Lower lobe of right lung (tissue), 2 donors: ENCODE measurements at regions not wholly inside any gene's neighbourhood (a gene's known extent, or its start where the extent isn't known, plus 50 kb on each side); places are given as distances from the start of the nearest gene placed in this dataset.

Source experiments
- ATAC-seq, 2 donors: fragments of 200-7000 bp; cut with Tn5 transposase; one replicate each; pipeline ENCODE4 v1.9.1; 2020 to 2022; ENCODE audit warnings: mild to moderate bottlenecking in 2 of 2, moderate library complexity in 2 of 2
- DNase-seq: peaks from one replicate; pipeline ENCODE4 v3.0.0-alpha.2; 2020
- H3K27ac ChIP-seq: fragments of 200-600 bp; one replicate; pipeline ENCODE4 v1.8.0; 2022
- H3K27me3 ChIP-seq: fragments of 200-600 bp; one replicate; pipeline ENCODE4 v1.8.0; 2022; ENCODE audit warnings: low read depth
- H3K36me3 ChIP-seq: fragments of 200-600 bp; one replicate; pipeline ENCODE4 v1.8.0; 2022; ENCODE audit warnings: mild to moderate bottlenecking
- H3K4me1 ChIP-seq: fragments of 200-600 bp; one replicate; pipeline ENCODE4 v1.8.0; 2022
- H3K4me3 ChIP-seq: fragments of 200-600 bp; one replicate; pipeline ENCODE4 v1.8.0; 2022; ENCODE audit warnings: mild to moderate bottlenecking
- H3K9me3 ChIP-seq: fragments of 200-600 bp; one replicate; pipeline ENCODE4 v1.8.0; 2022
- CTCF ChIP-seq: fragments of 200-600 bp; IDR thresholded peaks from one replicate; pipeline ENCODE4 v1.8.0; 2022; ENCODE audit warnings: antibody characterized with exemption, mild to moderate bottlenecking
- intact Hi-C: fragments of 100-400 bp; cut with DNase I; formaldehyde crosslinking; loops from one replicate; pipeline ENCODE4 v1.11.0; 2022
- donor health status: DM: no; HTN: yes; CAD: no; lungs with severe emphysema.

- intact Hi-C loops, result no loop called here
- DNase-seq (no peak), ATAC-seq (no peak)
- Histone ChIP-seq H3K27ac (no peak overlapping the region), H3K4me1 (no peaks in the 10 kb centered on the region), H3K9me3 (no peaks in the 10 kb centered on the region), H3K27me3 (peaks cover 34% of the 10 kb centered on the region), H3K36me3 (no peaks in the 10 kb centered on the region), H3K4me3 (no peak overlapping the region)
- no peak for TF ChIP-seq CTCF
These were observed 64.6 kb upstream of the CLDN14 start for GRCh38 chr21:36544545-36544944.

GRCh38 chr21:36545776-36546511, 66.0 kb upstream of the CLDN14 start:
- Histone ChIP-seq H3K4me1 (no peaks in the 10 kb centered on the region), H3K27ac (no peak overlapping the region), H3K9me3 (no peaks in the 10 kb centered on the region), H3K36me3 (no peaks in the 10 kb centered on the region), H3K27me3 (peaks cover 34% of the 10 kb centered on the region), H3K4me3 (no peak overlapping the region)
- TF ChIP-seq CTCF, result no peak
- ATAC-seq (no peak), DNase-seq (no peak)
- intact Hi-C loops, result no loop called here

GRCh38 chr21:36547464-36547863, 67.5 kb upstream of the CLDN14 start:
- Histone ChIP-seq H3K36me3 (no peaks in the 10 kb centered on the region), H3K27me3 (peaks cover 19% of the 10 kb centered on the region), H3K4me1 (peaks cover 5% of the 10 kb centered on the region), H3K27ac (no peak overlapping the region), H3K9me3 (no peaks in the 10 kb centered on the region), H3K4me3 (no peak overlapping the region)
- no peak for ATAC-seq
- no peak for TF ChIP-seq CTCF
- intact Hi-C loops, result no loop called here
- DNase-seq, result no peak

GRCh38 chr21:36548866-36549265, 68.9 kb upstream of the CLDN14 start:
- ATAC-seq, result no peak
- Histone ChIP-seq H3K27ac (no peak overlapping the region), H3K36me3 (no peaks in the 10 kb centered on the region), H3K27me3 (peaks cover 6% of the 10 kb centered on the region), H3K4me1 (peaks cover 5% of the 10 kb centered on the region), H3K4me3 (no peak overlapping the region), H3K9me3 (no peaks in the 10 kb centered on the region)
- intact Hi-C loops, result no loop called here
- no peak for DNase-seq
- TF ChIP-seq CTCF, result no peak

- H3K4me1 ChIP-seq, result peaks cover 5% of the 10 kb centered on the region
- intact Hi-C loops, result no loop called here
These were observed 69.5 kb upstream of the CLDN14 start for GRCh38 chr21:36549470-36549869.

More at GRCh38 chr21:36549470-36549869, 69.5 kb upstream of the CLDN14 start:
- H3K4me3 ChIP-seq, result no peak overlapping the region
- ATAC-seq (no peak), DNase-seq (no peak)
- H3K9me3 ChIP-seq, result no peaks in the 10 kb centered on the region
- TF ChIP-seq CTCF, result no peak
- no peak overlapping the region for H3K27ac ChIP-seq
- H3K27me3 ChIP-seq, result peaks cover 3% of the 10 kb centered on the region
- H3K36me3 ChIP-seq, result no peaks in the 10 kb centered on the region
